DMS 273 (cell line): ENCODE measurements at regions not wholly inside any gene's neighbourhood (a gene's known extent, or its start where the extent isn't known, plus 50 kb on each side); places are given as distances from the start of the nearest gene placed in this dataset.
"Not testable (repeated sequence)": the region's sequence is repeated elsewhere in the genome, so short reads cannot be mapped to it uniquely, and the experiment has no call there.

Source experiments
- DNase-seq: peaks from one replicate; lab custom pipeline; 2025; ENCODE audit not compliant: unreplicated experiment; lab: John Stamatoyannopoulos, UW

- DNase-seq: no peak
Measured at GRCh38 chr20:47980336-47981177, 195.3 kb upstream of the SULF2 start.

- not testable (repeated sequence) for DNase-seq
Measured at GRCh38 chr20:47979361-47980095, 194.2 kb upstream of the SULF2 start.

GRCh38 chr20:47978428-47979120 is 193.3 kb upstream of the SULF2 start:
- DNase-seq: not testable (repeated sequence)

GRCh38 chr20:47977789-47978252 is 192.5 kb upstream of the SULF2 start:
- DNase-seq: peak; percentile 25

GRCh38 chr20:47977017-47977788 is 191.9 kb upstream of the SULF2 start:
- not testable (repeated sequence) for DNase-seq

GRCh38 chr20:47974234-47974878 is 189.1 kb upstream of the SULF2 start:
- DNase-seq: no peak

GRCh38 chr20:47973519-47974233 is 188.4 kb upstream of the SULF2 start:
- DNase-seq: no peak

GRCh38 chr20:47972916-47973309 is 187.6 kb upstream of the SULF2 start:
- DNase-seq: no peak

- peak; percentile 72 for DNase-seq
Measured at GRCh38 chr20:47972297-47972915, 187.1 kb upstream of the SULF2 start.

GRCh38 chr20:47971058-47971791 is 185.9 kb upstream of the SULF2 start:
- no peak for DNase-seq

- DNase-seq: no peak
Measured at GRCh38 chr20:47970282-47970903, 185.1 kb upstream of the SULF2 start.

GRCh38 chr20:47969426-47969825 is 184.1 kb upstream of the SULF2 start:
- no peak for DNase-seq

- no peak for DNase-seq
Measured at GRCh38 chr20:47968541-47969310, 183.4 kb upstream of the SULF2 start.

- DNase-seq: no peak
Measured at GRCh38 chr20:47964149-47964548, 178.9 kb upstream of the SULF2 start.

GRCh38 chr20:47963022-47963421 is 177.7 kb upstream of the SULF2 start:
- no peak for DNase-seq

GRCh38 chr20:47962286-47962963 is 177.1 kb upstream of the SULF2 start:
- no peak for DNase-seq
